Neural crest cell (in vitro differentiated cells): ENCODE measurements at regions not wholly inside any gene's neighbourhood (a gene's known extent, or its start where the extent isn't known, plus 50 kb on each side); places are given as distances from the start of the nearest gene placed in this dataset.

Experiments used
- DNase-seq: peaks from one replicate; pipeline ENCODE4 v3.0.0; 2021; ENCODE audit warnings: low read depth, mixed read lengths, low spot score
- H3K27ac Mint-ChIP-seq: one replicate; pipeline ENCODE4 v1.8.0; 2021; ENCODE audit warnings: mild to moderate bottlenecking, mixed read lengths; ENCODE audit not compliant: unreplicated experiment
- H3K27me3 Mint-ChIP-seq: 2 replicates; pipeline ENCODE4 v1.8.0; 2021; ENCODE audit warnings: low read depth, mild to moderate bottlenecking, mixed read lengths
- H3K36me3 Mint-ChIP-seq: 2 replicates; pipeline ENCODE4 v1.8.0; 2021; ENCODE audit warnings: low read depth, mild to moderate bottlenecking, mixed read lengths
- H3K4me1 Mint-ChIP-seq: 2 replicates; pipeline ENCODE4 v1.8.0; 2021; ENCODE audit warnings: mixed read lengths
- H3K4me3 Mint-ChIP-seq: one replicate; pipeline ENCODE4 v1.8.0; 2021; ENCODE audit warnings: mild to moderate bottlenecking, mixed read lengths
- H3K9me3 Mint-ChIP-seq: 2 replicates; pipeline ENCODE4 v1.8.0; 2021; ENCODE audit warnings: mixed read lengths
- CTCF ChIP-seq: fragments of 200-600 bp; sonication (generic); conservative IDR thresholded peaks from 2 replicates; pipeline ENCODE4 v1.5.0; 2021; ENCODE audit warnings: antibody characterized with exemption, mild to moderate bottlenecking

GRCh38 chr3:25130724-25131520 is 297.1 kb upstream of the RARB start:
- Mint-ChIP-seq H3K9me3 (peaks cover 16% of the 10 kb centered on the region), H3K36me3 (peaks cover 19% of the 10 kb centered on the region), H3K27ac (no peak overlapping the region), H3K27me3 (no peaks in the 10 kb centered on the region), H3K4me1 (no peaks in the 10 kb centered on the region), H3K4me3 (no peak overlapping the region)
- TF ChIP-seq CTCF = no peak
- DNase-seq = no peak

GRCh38 chr3:25133588-25133987 is 294.5 kb upstream of the RARB start:
- Mint-ChIP-seq H3K9me3 (peaks cover 12% of the 10 kb centered on the region), H3K4me3 (no peak overlapping the region), H3K36me3 (peaks cover 9% of the 10 kb centered on the region), H3K4me1 (no peaks in the 10 kb centered on the region), H3K27ac (no peak overlapping the region), H3K27me3 (no peaks in the 10 kb centered on the region)
- no peak for DNase-seq
- TF ChIP-seq CTCF = no peak

- Mint-ChIP-seq H3K9me3 (peaks cover 11% of the 10 kb centered on the region), H3K4me1 (no peaks in the 10 kb centered on the region), H3K36me3 (no peaks in the 10 kb centered on the region), H3K27ac (no peak overlapping the region), H3K27me3 (no peaks in the 10 kb centered on the region), H3K4me3 (no peak overlapping the region)
- DNase-seq = no peak
- TF ChIP-seq CTCF = no peak
Measured at GRCh38 chr3:25137606-25138005, 290.5 kb upstream of the RARB start.

GRCh38 chr3:25139267-25139666 is 288.8 kb upstream of the RARB start:
- Mint-ChIP-seq H3K4me3 (no peak overlapping the region), H3K9me3 (peaks cover 11% of the 10 kb centered on the region), H3K36me3 (no peaks in the 10 kb centered on the region), H3K4me1 (no peaks in the 10 kb centered on the region), H3K27ac (no peak overlapping the region), H3K27me3 (no peaks in the 10 kb centered on the region)
- DNase-seq = no peak
- TF ChIP-seq CTCF = no peak

GRCh38 chr3:25142609-25143355 is 285.3 kb upstream of the RARB start:
- no peak for DNase-seq
- Mint-ChIP-seq H3K4me1 (no peaks in the 10 kb centered on the region), H3K36me3 (no peaks in the 10 kb centered on the region), H3K27ac (no peak overlapping the region), H3K9me3 (peaks cover 12% of the 10 kb centered on the region), H3K27me3 (no peaks in the 10 kb centered on the region), H3K4me3 (no peak overlapping the region)
- no peak for TF ChIP-seq CTCF
